SK-N-SH (cell line): ENCODE measurements at regions not wholly inside any gene's neighbourhood (a gene's known extent, or its start where the extent isn't known, plus 50 kb on each side); places are given as distances from the start of the nearest gene placed in this dataset.

Source experiments
- CTCF ChIA-PET: fragments of 300-600, 350-600 bp; formaldehyde crosslinking; extraction: SDS; loops from one replicate; lab custom pipeline; 2021; lab: Yijun Ruan, JAX
- POLR2A ChIA-PET: fragments of 350-600 bp; sonication (Branson Sonifier 250); formaldehyde crosslinking; extraction: SDS; loops from one replicate; lab custom pipeline; 2020; ENCODE audit warnings: antibody characterized with exemption, inconsistent platforms; lab: Yijun Ruan, JAX
- DNase-seq: peaks from one replicate; pipeline ENCODE4 v3.0.0; 2012
- H2AFZ ChIP-seq: fragments of 200-600 bp; sonication (generic); 2 replicates; pipeline ENCODE4 v1.8.1; 2016; ENCODE audit warnings: antibody characterized with exemption, mild to moderate bottlenecking, low read depth
- H3F3A ChIP-seq: fragments of 200-600 bp; sonication (generic); replicated peaks from 2 replicates; pipeline ENCODE3; 2016; ENCODE audit warnings: antibody characterized with exemption, mild to moderate bottlenecking; ENCODE audit not compliant: insufficient read depth
- H3K27ac ChIP-seq, 2 experiments: fragments of 200-500 bp in 1 of 2; fragments of 200-600 bp in 1 of 2; sonication (Bioruptor generic) in 1 of 2; sonication (generic), shearing (Covaris generic) in 1 of 2; 2 replicates each; pipeline versions ENCODE4 v1.5.1 to v1.6.1; 2014 to 2016; ENCODE audit warnings: low read depth in 2 of 2, inconsistent platforms in 1 of 2, low read length in 1 of 2, mild to moderate bottlenecking in 1 of 2, mixed read lengths in 1 of 2
- H3K27me3 ChIP-seq: fragments of 200-600 bp; sonication (generic), shearing (Covaris generic); 2 replicates; pipeline ENCODE4 v1.6.1; 2016; ENCODE audit warnings: mixed run types; ENCODE audit not compliant: insufficient read depth
- H3K36me3 ChIP-seq, 2 experiments: fragments of 200-500 bp in 1 of 2; fragments of 200-600 bp in 1 of 2; sonication (Bioruptor generic) in 1 of 2; sonication (generic) in 1 of 2; replicated peaks in 1 of 2; 2 replicates each; pipeline versions ENCODE3 to v1.5.1; 2014 to 2016; ENCODE audit warnings: low read length in 1 of 2, mild to moderate bottlenecking in 1 of 2; ENCODE audit not compliant: insufficient read depth in 2 of 2, control insufficient read depth in 1 of 2
- H3K4me1 ChIP-seq, 2 experiments: fragments of 200-500 bp in 1 of 2; fragments of 200-600 bp in 1 of 2; sonication (Bioruptor generic) in 1 of 2; sonication (generic), shearing (Covaris generic) in 1 of 2; 2 replicates each; pipeline versions ENCODE4 v1.5.1 to v1.6.1; 2014 to 2016; ENCODE audit warnings: low read depth in 1 of 2, low read length in 1 of 2, mixed run types in 1 of 2; ENCODE audit not compliant: insufficient read depth in 2 of 2, control insufficient read depth in 1 of 2
- H3K4me2 ChIP-seq: fragments of 200-600 bp; sonication (generic), shearing (Covaris generic); 2 replicates; pipeline ENCODE4 v1.6.1; 2017; ENCODE audit warnings: mixed run types
- H3K4me3 ChIP-seq, 2 experiments: fragments of 200-500 bp in 1 of 2; fragments of 200-600 bp in 1 of 2; sonication (Bioruptor generic) in 1 of 2; sonication (generic), shearing (Covaris generic) in 1 of 2; 2 replicates each; pipeline versions ENCODE4 v1.5.1 to v1.8.1; 2014 to 2016; ENCODE audit warnings: low read depth in 2 of 2, inconsistent platforms in 1 of 2, low read length in 1 of 2, mild to moderate bottlenecking in 1 of 2, mixed read lengths in 1 of 2, moderate library complexity in 1 of 2
- H3K79me2 ChIP-seq: fragments of 200-600 bp; sonication (generic); 2 replicates; pipeline ENCODE4 v1.8.1; 2017; ENCODE audit warnings: mild to moderate bottlenecking; ENCODE audit not compliant: insufficient read depth
- H3K9ac ChIP-seq: fragments of 200-600 bp; sonication (generic); 2 replicates; pipeline ENCODE4 v1.6.1; 2017; ENCODE audit warnings: mixed run types
- H3K9me2 ChIP-seq: fragments of 200-600 bp; sonication (generic); 2 replicates; pipeline ENCODE4 v1.6.1; 2017; ENCODE audit warnings: mixed run types
- H3K9me3 ChIP-seq: fragments of 200-600 bp; sonication (generic); 2 replicates; pipeline ENCODE4 v1.6.1; 2017; ENCODE audit warnings: mixed run types, mild to moderate bottlenecking, moderate library complexity
- H4K20me1 ChIP-seq: fragments of 200-600 bp; sonication (generic); 2 replicates; pipeline ENCODE4 v1.6.1; 2017; ENCODE audit warnings: mild to moderate bottlenecking, mixed run types; ENCODE audit not compliant: insufficient read depth
- EP300 ChIP-seq, 2 experiments: IDR thresholded peaks; 2 replicates each; pipeline versions ENCODE4 v1.4.0 to v1.6.1; 2012; ENCODE audit warnings: borderline replicate concordance in 1 of 2, low read depth in 1 of 2, low read length in 1 of 2
- EZH2phosphoT487 ChIP-seq: fragments of 200-600 bp; sonication (generic); IDR thresholded peaks from 2 replicates; pipeline ENCODE4 v1.6.1; 2017; ENCODE audit warnings: low read depth, mixed run types, mild to moderate bottlenecking, antibody characterized with exemption, moderate library complexity, borderline replicate concordance
- FOSL2 ChIP-seq: IDR thresholded peaks from 2 replicates; pipeline ENCODE4 v1.4.0; 2012; ENCODE audit warnings: low read depth, mild to moderate bottlenecking, moderate library complexity, borderline replicate concordance
- FOXJ3 ChIP-seq: sonication (generic); formaldehyde crosslinking; IDR thresholded peaks from 2 replicates; pipeline ENCODE4 v1.5.1; 2020; ENCODE audit warnings: mild to moderate bottlenecking, missing genetic modification reagents
- FOXM1 ChIP-seq: IDR thresholded peaks from 2 replicates; pipeline ENCODE4 v1.4.0; 2012; ENCODE audit warnings: low read depth, mild to moderate bottlenecking
- JUND ChIP-seq: IDR thresholded peaks from 2 replicates; pipeline ENCODE4 v1.4.0; 2012
- MEF2A ChIP-seq: IDR thresholded peaks from 2 replicates; pipeline ENCODE4 v1.4.0; 2012; ENCODE audit warnings: low read depth, borderline replicate concordance
- NFIC ChIP-seq: IDR thresholded peaks from 2 replicates; pipeline ENCODE4 v1.4.0; 2012; ENCODE audit warnings: borderline replicate concordance
- NRF1 ChIP-seq: IDR thresholded peaks from 2 replicates; pipeline ENCODE4 v1.6.1; 2012; ENCODE audit warnings: low read depth, mild to moderate bottlenecking, low read length
- POLR2AphosphoS5 ChIP-seq: IDR thresholded peaks from 2 replicates; pipeline ENCODE4 v1.6.1; 2012; ENCODE audit warnings: low read depth, low read length
- RCOR1 ChIP-seq: fragments of 150-350 bp; IDR thresholded peaks from 2 replicates; pipeline ENCODE4 v1.6.1; 2017; ENCODE audit warnings: antibody characterized with exemption, low read length
- SIN3A ChIP-seq: IDR thresholded peaks from 2 replicates; pipeline ENCODE4 v1.6.1; 2012; ENCODE audit warnings: low read depth, mild to moderate bottlenecking, low read length, moderate library complexity, borderline replicate concordance
- TCF12 ChIP-seq: IDR thresholded peaks from 2 replicates; pipeline ENCODE4 v1.4.0; 2012
- TEAD4 ChIP-seq: IDR thresholded peaks from 2 replicates; pipeline ENCODE4 v1.4.0; 2012; ENCODE audit warnings: mild to moderate bottlenecking, borderline replicate concordance; ENCODE audit not compliant: insufficient read depth
- YY1 ChIP-seq: IDR thresholded peaks from 2 replicates; pipeline ENCODE4 v1.4.0; 2012; ENCODE audit warnings: low read depth, mild to moderate bottlenecking
- WGBS: methylation state at CpG from one replicate; pipeline ENCODE4 v1.1.6; 2017; ENCODE audit warnings: low lambda C conversion rate; 5-methylcytosine and 5-hydroxymethylcytosine counted together
- TF ChIP-seq, protein P1 (sequence below): IDR thresholded peaks from 2 replicates; pipeline ENCODE4 v1.4.0; 2012; ENCODE audit warnings: low read depth, borderline replicate concordance
- TF ChIP-seq, protein P2 (sequence below): fragments of 150-350 bp; IDR thresholded peaks from 2 replicates; pipeline ENCODE4 v1.6.1; 2016; ENCODE audit warnings: mild to moderate bottlenecking, low read depth, low read length
- TF ChIP-seq, protein P3 (sequence below): fragments of 200-600 bp; sonication (generic); IDR thresholded peaks from 2 replicates; pipeline ENCODE4 v1.6.1; 2017; ENCODE audit warnings: antibody characterized with exemption, mild to moderate bottlenecking, moderate library complexity
- TF ChIP-seq, protein P4 (sequence below): IDR thresholded peaks from 2 replicates; pipeline ENCODE4; 2012

DNA sequence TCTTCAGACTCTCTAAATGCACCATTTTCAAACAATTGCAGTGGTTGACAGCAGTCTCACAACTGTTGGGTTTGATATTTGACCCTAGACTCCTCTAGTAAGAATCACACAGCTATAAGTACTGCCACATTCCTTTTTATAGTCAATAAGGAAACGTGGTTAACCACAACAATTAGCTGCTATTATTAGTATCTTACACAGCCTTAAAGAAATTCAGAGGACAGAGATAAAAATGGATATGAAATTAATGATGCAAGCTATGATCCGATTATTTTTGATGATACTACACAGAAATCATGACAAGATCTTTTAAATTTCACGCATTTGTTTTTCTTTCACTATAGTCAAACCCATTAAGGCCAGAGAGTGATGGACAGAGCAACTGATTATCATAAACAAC is 288.6 kb upstream of the C9orf72 start:
- TF ChIP-seq FOXM1 (no peak), TEAD4 (0 out of 2 replicates have a peak, but pooled peaks have one; percentile 21), JUND (peak; percentile 46; the same call in 1 of the 2 replicates), NFIC (peak; percentile 6; the same call in 1 of the 2 replicates), EP300 (IDR thresholded peaks at IDR 0.05; ENCODE audit: borderline replicate concordance in 1 of 2, low read depth in 1 of 2, low read length in 1 of 2) (peak in 1 of 2 experiments; percentile 34; a peak in 1 of 4 replicates), POLR2AphosphoS5 (no peak; the same call in 1 of the 2 replicates), EZH2phosphoT487 (no peak), RCOR1 (no peak), NRF1 (no peak), FOXJ3 (CRISPR knock-in tag) (no peak), YY1 (no peak), TCF12 (peak; percentile 57), MEF2A (peak; percentile 95), FOSL2 (no peak), SIN3A (no peak)
- TF ChIP-seq, protein P1, sequence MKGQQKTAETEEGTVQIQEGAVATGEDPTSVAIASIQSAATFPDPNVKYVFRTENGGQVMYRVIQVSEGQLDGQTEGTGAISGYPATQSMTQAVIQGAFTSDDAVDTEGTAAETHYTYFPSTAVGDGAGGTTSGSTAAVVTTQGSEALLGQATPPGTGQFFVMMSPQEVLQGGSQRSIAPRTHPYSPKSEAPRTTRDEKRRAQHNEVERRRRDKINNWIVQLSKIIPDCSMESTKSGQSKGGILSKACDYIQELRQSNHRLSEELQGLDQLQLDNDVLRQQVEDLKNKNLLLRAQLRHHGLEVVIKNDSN, result no peak
- TF ChIP-seq, protein P2, sequence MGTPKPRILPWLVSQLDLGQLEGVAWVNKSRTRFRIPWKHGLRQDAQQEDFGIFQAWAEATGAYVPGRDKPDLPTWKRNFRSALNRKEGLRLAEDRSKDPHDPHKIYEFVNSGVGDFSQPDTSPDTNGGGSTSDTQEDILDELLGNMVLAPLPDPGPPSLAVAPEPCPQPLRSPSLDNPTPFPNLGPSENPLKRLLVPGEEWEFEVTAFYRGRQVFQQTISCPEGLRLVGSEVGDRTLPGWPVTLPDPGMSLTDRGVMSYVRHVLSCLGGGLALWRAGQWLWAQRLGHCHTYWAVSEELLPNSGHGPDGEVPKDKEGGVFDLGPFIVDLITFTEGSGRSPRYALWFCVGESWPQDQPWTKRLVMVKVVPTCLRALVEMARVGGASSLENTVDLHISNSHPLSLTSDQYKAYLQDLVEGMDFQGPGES, result no peak
- TF ChIP-seq, protein P3, sequence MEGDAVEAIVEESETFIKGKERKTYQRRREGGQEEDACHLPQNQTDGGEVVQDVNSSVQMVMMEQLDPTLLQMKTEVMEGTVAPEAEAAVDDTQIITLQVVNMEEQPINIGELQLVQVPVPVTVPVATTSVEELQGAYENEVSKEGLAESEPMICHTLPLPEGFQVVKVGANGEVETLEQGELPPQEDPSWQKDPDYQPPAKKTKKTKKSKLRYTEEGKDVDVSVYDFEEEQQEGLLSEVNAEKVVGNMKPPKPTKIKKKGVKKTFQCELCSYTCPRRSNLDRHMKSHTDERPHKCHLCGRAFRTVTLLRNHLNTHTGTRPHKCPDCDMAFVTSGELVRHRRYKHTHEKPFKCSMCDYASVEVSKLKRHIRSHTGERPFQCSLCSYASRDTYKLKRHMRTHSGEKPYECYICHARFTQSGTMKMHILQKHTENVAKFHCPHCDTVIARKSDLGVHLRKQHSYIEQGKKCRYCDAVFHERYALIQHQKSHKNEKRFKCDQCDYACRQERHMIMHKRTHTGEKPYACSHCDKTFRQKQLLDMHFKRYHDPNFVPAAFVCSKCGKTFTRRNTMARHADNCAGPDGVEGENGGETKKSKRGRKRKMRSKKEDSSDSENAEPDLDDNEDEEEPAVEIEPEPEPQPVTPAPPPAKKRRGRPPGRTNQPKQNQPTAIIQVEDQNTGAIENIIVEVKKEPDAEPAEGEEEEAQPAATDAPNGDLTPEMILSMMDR, result no peak
- TF ChIP-seq, protein P4, sequence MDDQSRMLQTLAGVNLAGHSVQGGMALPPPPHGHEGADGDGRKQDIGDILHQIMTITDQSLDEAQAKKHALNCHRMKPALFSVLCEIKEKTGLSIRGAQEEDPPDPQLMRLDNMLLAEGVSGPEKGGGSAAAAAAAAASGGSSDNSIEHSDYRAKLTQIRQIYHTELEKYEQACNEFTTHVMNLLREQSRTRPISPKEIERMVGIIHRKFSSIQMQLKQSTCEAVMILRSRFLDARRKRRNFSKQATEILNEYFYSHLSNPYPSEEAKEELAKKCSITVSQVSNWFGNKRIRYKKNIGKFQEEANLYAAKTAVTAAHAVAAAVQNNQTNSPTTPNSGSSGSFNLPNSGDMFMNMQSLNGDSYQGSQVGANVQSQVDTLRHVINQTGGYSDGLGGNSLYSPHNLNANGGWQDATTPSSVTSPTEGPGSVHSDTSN, result peak; percentile 48; the same call in 1 of the 2 replicates
- H3K79me2 ChIP-seq, result no peaks in the 10 kb centered on the region
- peaks cover 6% of the 10 kb centered on the region for H3F3A ChIP-seq
- POLR2A ChIA-PET, result no interaction called here
- no peaks in the 10 kb centered on the region for H4K20me1 ChIP-seq
- peak overlapping the region; percentile 5; the same call in 1 of the 2 replicates for H2AFZ ChIP-seq
- H3K9me2 ChIP-seq, result no peaks in the 10 kb centered on the region
- H3K4me3 ChIP-seq, result 0 out of 4 replicates have a peak overlapping the region, but pooled peaks of 1 of the 2 experiments have one; percentile 1
- peaks cover 8 to 14% of the 10 kb centered on the region in 2 experiments for H3K4me1 ChIP-seq
- no peak for DNase-seq
- H3K27ac ChIP-seq, result peak overlapping the region in 1 of 2 experiments; percentile 51; a peak in 2 of 4 replicates
- no peaks in the 10 kb centered on the region for H3K27me3 ChIP-seq
- CTCF ChIA-PET, result no interaction called here
- no peaks in the 10 kb centered on the region for H3K36me3 ChIP-seq
- WGBS, result 14% methylated on average over 3 of the region's 3 CpGs
- H3K4me2 ChIP-seq, result peak overlapping the region; percentile 23; the same call in 1 of the 2 replicates
- H3K9me3 ChIP-seq, result no peaks in the 10 kb centered on the region
- no peak overlapping the region for H3K9ac ChIP-seq
